ENCODE measurements at regions not wholly inside any gene's neighbourhood (a gene's known extent, or its start where the extent isn't known, plus 50 kb on each side); places are given as distances from the start of the nearest gene placed in this dataset.

GRCh38 chr3:177530908-177531307 lies 333.6 kb upstream of the TBL1XR1 start:
- no peak for DNase-seq (ENCODE audit: low read depth)

- DNase-seq (ENCODE audit: low read depth) = no peak
Measured at GRCh38 chr3:177536873-177537272, 339.6 kb upstream of the TBL1XR1 start.

- no peak for DNase-seq (ENCODE audit: low read depth)
Measured at GRCh38 chr3:177537612-177538011, 340.3 kb upstream of the TBL1XR1 start.

- no peak for DNase-seq (ENCODE audit: low read depth)
Measured at GRCh38 chr3:177538048-177538749, 340.9 kb upstream of the TBL1XR1 start.

- DNase-seq (ENCODE audit: low read depth) = no peak
Measured at GRCh38 chr3:177538750-177539730, 341.8 kb upstream of the TBL1XR1 start.

- no peak for DNase-seq (ENCODE audit: low read depth)
Measured at GRCh38 chr3:177541541-177541940, 344.3 kb upstream of the TBL1XR1 start.

GRCh38 chr3:177545964-177546363 lies 348.7 kb upstream of the TBL1XR1 start:
- no peak for DNase-seq (ENCODE audit: low read depth)

GRCh38 chr3:177547711-177548350 lies 350.5 kb upstream of the TBL1XR1 start:
- no peak for DNase-seq (ENCODE audit: low read depth)

GRCh38 chr3:177550667-177551066 lies 353.4 kb upstream of the TBL1XR1 start:
- no peak for DNase-seq (ENCODE audit: low read depth)

- no peak for DNase-seq (ENCODE audit: low read depth)
Measured at GRCh38 chr3:177551431-177551836, 354.2 kb upstream of the TBL1XR1 start.

- no peak for DNase-seq (ENCODE audit: low read depth)
Measured at GRCh38 chr3:177552051-177552450, 354.8 kb upstream of the TBL1XR1 start.

- DNase-seq (ENCODE audit: low read depth) = no peak
Measured at GRCh38 chr3:177553012-177553411, 355.7 kb upstream of the TBL1XR1 start.

GRCh38 chr3:177553579-177553978 lies 356.3 kb upstream of the TBL1XR1 start:
- DNase-seq (ENCODE audit: low read depth) = no peak

- no peak for DNase-seq (ENCODE audit: low read depth)
Measured at GRCh38 chr3:177554895-177555759, 357.8 kb upstream of the TBL1XR1 start.

- no peak for DNase-seq (ENCODE audit: low read depth)
Measured at GRCh38 chr3:177557548-177557947, 360.3 kb upstream of the TBL1XR1 start.

- DNase-seq (ENCODE audit: low read depth) = no peak
Measured at GRCh38 chr3:177561365-177561764, 364.1 kb upstream of the TBL1XR1 start.

- no peak for DNase-seq (ENCODE audit: low read depth)
Measured at GRCh38 chr3:177561769-177562392, 364.6 kb upstream of the TBL1XR1 start.

- no peak for DNase-seq (ENCODE audit: low read depth)
Measured at GRCh38 chr3:177563243-177563780, 366.0 kb upstream of the TBL1XR1 start.

- DNase-seq (ENCODE audit: low read depth) = no peak
Measured at GRCh38 chr3:177563792-177564191, 366.5 kb upstream of the TBL1XR1 start.

- no peak for DNase-seq (ENCODE audit: low read depth)
Measured at GRCh38 chr3:177565981-177566380, 368.7 kb upstream of the TBL1XR1 start.

GRCh38 chr3:177567833-177568232 lies 370.6 kb upstream of the TBL1XR1 start:
- DNase-seq (ENCODE audit: low read depth) = no peak
